ENCODE measurements at regions not wholly inside any gene's neighbourhood (a gene's known extent, or its start where the extent isn't known, plus 50 kb on each side); places are given as distances from the start of the nearest gene placed in this dataset.

DNA sequence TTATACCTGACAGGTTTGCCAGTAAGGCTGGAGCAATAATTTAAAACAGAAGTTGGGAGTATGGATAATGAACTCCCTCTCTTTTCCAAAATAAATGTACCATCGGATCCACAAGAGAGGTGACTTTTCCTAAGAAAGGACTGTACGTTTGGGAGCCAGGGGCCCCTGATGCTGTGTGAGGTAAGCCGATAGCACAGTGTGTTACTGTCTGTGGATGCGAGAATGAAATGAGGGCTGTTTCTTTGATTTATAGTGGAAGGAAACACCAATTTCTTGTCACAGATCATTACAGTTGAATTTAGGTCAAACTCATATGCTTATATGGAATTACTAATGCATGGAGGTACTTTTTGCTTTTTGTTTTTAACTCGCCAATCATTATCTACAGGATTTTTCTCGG lies 147.7 kb downstream of the ZNF664 start:
- Histone ChIP-seq H3K4me3 (ENCODE audit: low read depth, low read length) (no peak overlapping the region), H3K4me1 (no peaks in the 10 kb centered on the region), H3K27me3 (ENCODE audit: control insufficient read depth, insufficient read depth, low read length) (no peaks in the 10 kb centered on the region), H3K36me3 (ENCODE audit: control insufficient read depth, insufficient read depth, low read length) (no peaks in the 10 kb centered on the region), H3K79me2 (no peaks in the 10 kb centered on the region), H3K9me3 (ENCODE audit: control insufficient read depth, low read length) (no peaks in the 10 kb centered on the region), H2AFZ (no peak overlapping the region), H3K4me2 (ENCODE audit: low read length) (no peak overlapping the region), H3K27ac (no peak overlapping the region), H3K9ac (no peak overlapping the region)
- TF ChIP-seq, protein P1, sequence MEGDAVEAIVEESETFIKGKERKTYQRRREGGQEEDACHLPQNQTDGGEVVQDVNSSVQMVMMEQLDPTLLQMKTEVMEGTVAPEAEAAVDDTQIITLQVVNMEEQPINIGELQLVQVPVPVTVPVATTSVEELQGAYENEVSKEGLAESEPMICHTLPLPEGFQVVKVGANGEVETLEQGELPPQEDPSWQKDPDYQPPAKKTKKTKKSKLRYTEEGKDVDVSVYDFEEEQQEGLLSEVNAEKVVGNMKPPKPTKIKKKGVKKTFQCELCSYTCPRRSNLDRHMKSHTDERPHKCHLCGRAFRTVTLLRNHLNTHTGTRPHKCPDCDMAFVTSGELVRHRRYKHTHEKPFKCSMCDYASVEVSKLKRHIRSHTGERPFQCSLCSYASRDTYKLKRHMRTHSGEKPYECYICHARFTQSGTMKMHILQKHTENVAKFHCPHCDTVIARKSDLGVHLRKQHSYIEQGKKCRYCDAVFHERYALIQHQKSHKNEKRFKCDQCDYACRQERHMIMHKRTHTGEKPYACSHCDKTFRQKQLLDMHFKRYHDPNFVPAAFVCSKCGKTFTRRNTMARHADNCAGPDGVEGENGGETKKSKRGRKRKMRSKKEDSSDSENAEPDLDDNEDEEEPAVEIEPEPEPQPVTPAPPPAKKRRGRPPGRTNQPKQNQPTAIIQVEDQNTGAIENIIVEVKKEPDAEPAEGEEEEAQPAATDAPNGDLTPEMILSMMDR (IDR thresholded peaks at IDR 0.05) = no peak

DNA sequence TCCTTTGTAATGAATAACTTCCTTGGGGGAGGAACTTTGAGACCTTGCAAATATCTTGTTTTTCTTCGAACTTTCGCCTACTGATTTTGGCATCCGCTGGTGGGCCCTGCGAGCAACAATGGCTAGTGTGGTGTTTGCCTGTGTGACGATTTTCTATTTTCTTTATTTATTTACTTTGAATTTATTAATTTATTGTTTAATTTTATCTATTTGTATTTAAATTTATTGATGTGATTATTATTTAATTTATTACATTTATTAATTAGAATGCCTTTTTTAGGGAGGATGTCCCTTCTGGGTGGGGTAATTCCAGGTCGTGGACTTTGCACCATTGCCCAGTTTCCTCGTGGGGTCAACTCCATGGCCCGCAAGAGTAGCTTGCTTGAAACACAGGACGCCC lies 149.7 kb downstream of the ZNF664 start:
- no peak overlapping the region for H2AFZ ChIP-seq
- H3K9me3 ChIP-seq (ENCODE audit: control insufficient read depth, low read length) = no peaks in the 10 kb centered on the region
- H3K4me1 ChIP-seq = no peaks in the 10 kb centered on the region
- no peak overlapping the region for H3K27ac ChIP-seq
- H3K79me2 ChIP-seq = no peaks in the 10 kb centered on the region
- TF ChIP-seq, protein P1 (IDR thresholded peaks at IDR 0.05) = no peak
- H3K27me3 ChIP-seq (ENCODE audit: control insufficient read depth, insufficient read depth, low read length) = no peaks in the 10 kb centered on the region
- no peaks in the 10 kb centered on the region for H3K36me3 ChIP-seq (ENCODE audit: control insufficient read depth, insufficient read depth, low read length)
- no peak overlapping the region for H3K4me2 ChIP-seq (ENCODE audit: low read length)
- no peak overlapping the region for H3K9ac ChIP-seq
- no peak overlapping the region for H3K4me3 ChIP-seq (ENCODE audit: low read depth, low read length)

DNA sequence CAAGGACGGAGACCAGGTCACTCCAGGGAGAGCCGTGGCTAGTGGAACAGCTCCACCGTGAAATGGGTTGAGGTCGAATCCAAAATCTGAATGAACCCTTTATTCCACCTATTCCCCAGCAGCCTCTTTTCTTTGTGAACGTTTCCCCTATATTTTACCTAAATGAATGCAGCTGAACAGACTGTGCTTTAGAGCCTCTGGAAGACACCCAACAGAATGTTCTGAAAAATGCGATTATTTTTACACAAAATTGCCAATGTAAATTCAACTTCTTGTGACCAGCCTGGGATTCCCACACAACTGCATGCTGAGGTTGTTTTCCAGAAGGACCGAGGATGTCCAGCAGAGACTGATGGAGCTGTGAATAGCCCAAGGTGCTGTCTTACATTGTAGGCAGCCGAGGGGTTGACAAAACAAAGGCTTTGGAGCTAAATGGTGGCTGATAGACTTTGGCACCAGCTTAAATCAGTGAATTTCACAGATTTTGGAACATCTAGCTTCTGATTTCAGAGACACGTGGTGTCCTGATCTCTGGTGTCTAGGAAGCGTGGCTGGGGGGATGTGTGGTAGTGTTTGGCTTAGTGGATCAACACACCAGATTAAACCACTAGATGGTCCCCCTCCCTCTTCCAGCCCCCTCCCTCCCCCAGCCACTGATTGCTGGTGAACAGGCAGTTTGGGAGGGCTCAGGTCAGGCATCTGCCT lies 150.4 kb downstream of the ZNF664 start:
- H3K4me2 ChIP-seq (ENCODE audit: low read length) = no peak overlapping the region
- H3K4me1 ChIP-seq = no peaks in the 10 kb centered on the region
- no peak overlapping the region for H2AFZ ChIP-seq
- H3K36me3 ChIP-seq (ENCODE audit: control insufficient read depth, insufficient read depth, low read length) = no peaks in the 10 kb centered on the region
- no peaks in the 10 kb centered on the region for H3K9me3 ChIP-seq (ENCODE audit: control insufficient read depth, low read length)
- no peak overlapping the region for H3K4me3 ChIP-seq (ENCODE audit: low read depth, low read length)
- no peaks in the 10 kb centered on the region for H3K79me2 ChIP-seq
- TF ChIP-seq, protein P1 (IDR thresholded peaks at IDR 0.05) = no peak
- no peaks in the 10 kb centered on the region for H3K27me3 ChIP-seq (ENCODE audit: control insufficient read depth, insufficient read depth, low read length)
- H3K27ac ChIP-seq = no peak overlapping the region
- no peak overlapping the region for H3K9ac ChIP-seq

DNA sequence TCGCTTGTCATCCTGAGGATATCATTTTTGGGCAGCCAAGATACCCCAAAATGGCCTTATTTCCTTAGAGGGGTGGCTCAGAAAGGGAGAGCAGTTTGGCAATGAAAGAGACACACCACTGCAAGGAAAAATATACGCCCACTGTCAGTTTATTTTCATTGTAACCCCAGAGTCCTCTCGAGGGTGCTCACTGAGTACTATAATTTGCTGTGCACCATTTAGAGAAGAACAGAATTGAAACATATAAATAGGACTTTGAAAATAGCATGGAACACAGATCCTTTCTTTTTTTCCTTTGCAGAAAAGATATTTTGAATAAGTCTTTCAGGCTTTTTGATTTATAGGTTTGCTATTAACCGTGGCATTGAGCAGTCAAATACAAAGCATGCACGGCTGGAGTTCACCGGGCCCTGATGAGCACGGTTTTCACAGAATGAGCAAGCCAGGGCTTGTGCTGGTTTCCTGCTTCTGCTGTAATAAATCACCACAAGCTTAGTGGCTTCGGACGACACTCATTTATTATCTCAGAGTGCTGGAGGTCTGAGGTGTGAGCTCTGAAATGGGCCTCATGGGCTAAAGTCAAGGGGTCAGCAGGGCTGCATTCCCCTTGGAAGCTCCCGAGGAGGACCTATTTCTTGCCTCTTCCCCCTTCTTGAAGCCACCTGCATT lies 152.3 kb downstream of the ZNF664 start:
- Histone ChIP-seq H3K27ac (no peak overlapping the region), H3K27me3 (ENCODE audit: control insufficient read depth, insufficient read depth, low read length) (no peaks in the 10 kb centered on the region), H2AFZ (no peak overlapping the region), H3K9me3 (ENCODE audit: control insufficient read depth, low read length) (no peaks in the 10 kb centered on the region), H3K4me1 (no peaks in the 10 kb centered on the region), H3K79me2 (no peaks in the 10 kb centered on the region), H3K9ac (no peak overlapping the region), H3K4me2 (ENCODE audit: low read length) (no peak overlapping the region), H3K36me3 (ENCODE audit: control insufficient read depth, insufficient read depth, low read length) (no peaks in the 10 kb centered on the region), H3K4me3 (ENCODE audit: low read depth, low read length) (no peak overlapping the region)
- TF ChIP-seq, protein P1 (IDR thresholded peaks at IDR 0.05) = no peak

Measured in parathyroid adenoma (tissue), 2 donors.